Lung (tissue), 11 donors: ENCODE measurements at regions not wholly inside any gene's neighbourhood (a gene's known extent, or its start where the extent isn't known, plus 50 kb on each side); places are given as distances from the start of the nearest gene placed in this dataset.
A peak's percentile ranks its signal among the peaks of the same experiment; 100 is the strongest.

ENCODE experiments used
- ATAC-seq: fragments of 200-7000 bp; cut with Tn5 transposase; one replicate; pipeline ENCODE4 v1.9.1; 2020; ENCODE audit warnings: moderate number of reproducible peaks; ENCODE audit not compliant: insufficient read depth, low FRiP score
- DNase-seq, 3 donors: peaks; one replicate each; pipeline ENCODE4 v3.0.0-alpha.2; 2013 to 2017
- H3K27ac ChIP-seq, 2 donors: one replicate each; pipeline ENCODE4 v1.5.1; 2013; ENCODE audit warnings: mild to moderate bottlenecking in 2 of 2, moderate library complexity in 2 of 2, control low read depth in 1 of 2, inconsistent platforms in 1 of 2, low read depth in 1 of 2, low read length in 1 of 2
- H3K27me3 ChIP-seq, 3 donors: one replicate each; pipeline ENCODE4 v1.5.1; 2013; ENCODE audit warnings: low read length in 2 of 3; ENCODE audit not compliant: control insufficient read depth in 3 of 3, insufficient read depth in 3 of 3
- H3K36me3 ChIP-seq, 4 donors: one replicate each; pipeline ENCODE4 v1.5.1; 2013; ENCODE audit warnings: low read length in 4 of 4, mild to moderate bottlenecking in 1 of 4, moderate library complexity in 1 of 4; ENCODE audit not compliant: control insufficient read depth in 4 of 4, insufficient read depth in 4 of 4
- H3K4me1 ChIP-seq, 5 donors: one replicate each; pipeline ENCODE4 v1.5.1; 2013; ENCODE audit warnings: low read length in 5 of 5, mild to moderate bottlenecking in 2 of 5, moderate library complexity in 1 of 5; ENCODE audit not compliant: control insufficient read depth in 5 of 5, insufficient read depth in 5 of 5
- H3K4me3 ChIP-seq: one replicate; pipeline ENCODE4 v1.5.1; 2013; ENCODE audit warnings: mild to moderate bottlenecking, control low read depth, moderate library complexity
- H3K9ac ChIP-seq, 2 donors: one replicate each; pipeline ENCODE4 v1.5.1; 2013; ENCODE audit warnings: low read length in 2 of 2, control low read depth in 1 of 2; ENCODE audit not compliant: insufficient read depth in 1 of 2
- H3K9me3 ChIP-seq, 4 donors: one replicate each; pipeline ENCODE4 v1.5.1; 2013; ENCODE audit warnings: low read length in 3 of 4, mild to moderate bottlenecking in 1 of 4, moderate library complexity in 1 of 4; ENCODE audit not compliant: control insufficient read depth in 4 of 4, insufficient read depth in 3 of 4
- WGBS, 2 donors: extraction: QIAGEN DNeasy Blood & Tissue Kit; methylation state at CpG; one replicate each; pipeline ENCODE4 v1.1.7; 2013; 5-methylcytosine and 5-hydroxymethylcytosine counted together
- TF ChIP-seq, protein P1 (sequence below): IDR thresholded peaks from 2 replicates; pipeline ENCODE4 v1.5.1; 2012; ENCODE audit warnings: mild to moderate bottlenecking; ENCODE audit errors: control extremely low read depth, extremely low read depth
- donor health status: control.
- donor health status: control.
- donor health status: Bipolar disorder and iron deficiency.
- donor health status: healthy.
- donor health status: DM: yes; HTN: yes; CAD: no.

DNA sequence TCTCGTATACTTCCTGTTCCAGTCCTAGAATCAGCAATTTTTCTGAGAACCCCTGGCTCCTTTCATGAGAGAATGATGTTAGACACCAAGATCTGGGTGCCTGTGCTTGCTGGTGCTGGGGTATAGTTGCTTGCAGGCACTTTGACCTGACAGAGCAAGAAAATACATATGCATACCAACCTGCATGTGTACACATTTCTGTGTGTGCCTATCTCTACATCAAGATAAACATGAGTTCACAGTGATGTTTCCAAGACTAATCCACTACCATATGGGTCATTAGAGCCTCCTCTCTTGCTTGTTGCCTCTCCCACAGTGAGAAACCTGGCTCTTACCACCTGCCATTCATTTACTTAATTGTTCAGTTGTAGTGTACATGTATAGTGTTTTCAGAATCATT lies 229.1 kb upstream of the IGFBP3 start:
- no peaks in the 10 kb centered on the region for H3K27me3 ChIP-seq
- ATAC-seq: no peak
- TF ChIP-seq, protein P1, sequence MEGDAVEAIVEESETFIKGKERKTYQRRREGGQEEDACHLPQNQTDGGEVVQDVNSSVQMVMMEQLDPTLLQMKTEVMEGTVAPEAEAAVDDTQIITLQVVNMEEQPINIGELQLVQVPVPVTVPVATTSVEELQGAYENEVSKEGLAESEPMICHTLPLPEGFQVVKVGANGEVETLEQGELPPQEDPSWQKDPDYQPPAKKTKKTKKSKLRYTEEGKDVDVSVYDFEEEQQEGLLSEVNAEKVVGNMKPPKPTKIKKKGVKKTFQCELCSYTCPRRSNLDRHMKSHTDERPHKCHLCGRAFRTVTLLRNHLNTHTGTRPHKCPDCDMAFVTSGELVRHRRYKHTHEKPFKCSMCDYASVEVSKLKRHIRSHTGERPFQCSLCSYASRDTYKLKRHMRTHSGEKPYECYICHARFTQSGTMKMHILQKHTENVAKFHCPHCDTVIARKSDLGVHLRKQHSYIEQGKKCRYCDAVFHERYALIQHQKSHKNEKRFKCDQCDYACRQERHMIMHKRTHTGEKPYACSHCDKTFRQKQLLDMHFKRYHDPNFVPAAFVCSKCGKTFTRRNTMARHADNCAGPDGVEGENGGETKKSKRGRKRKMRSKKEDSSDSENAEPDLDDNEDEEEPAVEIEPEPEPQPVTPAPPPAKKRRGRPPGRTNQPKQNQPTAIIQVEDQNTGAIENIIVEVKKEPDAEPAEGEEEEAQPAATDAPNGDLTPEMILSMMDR: no peak
- H3K9ac ChIP-seq: no peak overlapping the region
- H3K4me3 ChIP-seq: no peak overlapping the region
- 79% methylated on average over 1 of the region's 1 CpG for WGBS, 2 donors
- no peaks in the 10 kb centered on the region for H3K9me3 ChIP-seq
- no peak overlapping the region for H3K27ac ChIP-seq
- H3K36me3 ChIP-seq: no peaks in the 10 kb centered on the region
- no peaks in the 10 kb centered on the region for H3K4me1 ChIP-seq
- no peak for DNase-seq

DNA sequence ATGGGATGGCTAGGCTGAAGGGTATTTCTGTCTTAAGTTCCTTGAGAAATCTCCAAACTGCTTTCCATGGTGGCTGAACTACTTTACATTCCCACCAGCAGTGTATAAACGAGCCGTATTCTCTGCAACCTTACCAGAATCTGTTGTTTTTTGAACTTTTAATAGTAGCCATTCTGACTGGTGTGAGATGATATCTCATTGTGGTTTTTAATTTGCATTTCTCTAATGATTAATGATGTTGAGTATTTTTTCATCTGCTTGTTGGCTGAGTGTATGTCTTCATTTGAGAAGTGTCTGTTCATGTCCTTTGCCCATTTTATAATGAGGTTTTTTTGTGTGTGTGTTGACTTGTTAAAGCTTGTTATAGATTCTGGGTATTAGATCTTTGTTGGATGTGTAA lies 226.8 kb upstream of the IGFBP3 start:
- 94% methylated on average over 2 of the region's 2 CpGs for WGBS, 2 donors
- Histone ChIP-seq H3K36me3 (no peaks in the 10 kb centered on the region), H3K27ac (no peak overlapping the region), H3K27me3 (no peaks in the 10 kb centered on the region), H3K4me1 (peaks cover 0 to 4% (median 0%) of the 10 kb centered on the region in 5 donors), H3K4me3 (no peak overlapping the region), H3K9ac (no peak overlapping the region), H3K9me3 (no peaks in the 10 kb centered on the region)
- DNase-seq: no peak
- TF ChIP-seq, protein P1: no peak
- no peak for ATAC-seq

DNA sequence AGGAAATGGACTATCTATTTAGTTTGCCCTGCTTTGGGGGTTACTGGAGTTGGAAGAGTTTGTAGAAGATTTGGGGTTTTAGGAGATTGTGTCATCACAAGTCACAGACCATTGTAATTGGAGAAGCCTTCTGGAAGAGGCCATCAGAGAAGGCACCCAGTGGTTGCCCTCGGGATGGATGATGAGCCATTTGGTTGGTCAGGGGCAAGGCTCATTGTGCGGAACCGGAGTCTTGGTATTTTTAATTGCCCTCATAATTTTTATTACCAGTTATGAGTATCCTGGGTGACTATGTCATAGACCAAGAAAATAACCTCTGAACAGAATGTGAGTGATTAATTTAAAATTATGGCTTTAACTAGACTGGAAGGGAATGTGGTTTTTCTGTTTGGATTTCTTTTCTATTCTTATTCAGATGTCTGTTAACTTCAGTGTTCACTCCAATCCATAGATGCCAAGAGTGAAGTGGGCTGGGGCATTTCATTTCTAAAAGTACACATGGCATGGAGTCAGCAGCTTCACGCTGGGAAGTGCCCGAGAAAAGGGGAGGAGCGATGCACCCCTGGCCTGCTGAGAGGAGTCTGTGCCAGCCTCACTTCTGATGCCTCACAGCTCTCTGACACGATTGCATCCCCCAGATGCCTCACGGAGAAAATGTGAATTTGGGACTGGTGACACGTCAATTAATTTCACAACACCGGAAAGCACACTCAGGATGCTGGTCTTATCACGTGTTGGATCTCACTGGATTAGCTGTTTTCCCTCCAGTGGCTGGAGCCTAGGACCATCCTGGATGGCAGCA lies 225.6 kb upstream of the IGFBP3 start:
- H3K27me3 ChIP-seq: no peaks in the 10 kb centered on the region
- H3K27ac ChIP-seq: no peak overlapping the region
- no peak overlapping the region for H3K9ac ChIP-seq
- H3K36me3 ChIP-seq: no peaks in the 10 kb centered on the region
- WGBS, 2 donors: 60 to 67% methylated on average over 11 of the region's 11 CpGs
- peaks cover 0 to 4% (median 0%) of the 10 kb centered on the region in 5 donors for H3K4me1 ChIP-seq
- no peak for ATAC-seq
- DNase-seq: peak in 2 of 3 donors; percentile 31 to 36
- H3K9me3 ChIP-seq: no peaks in the 10 kb centered on the region
- no peak overlapping the region for H3K4me3 ChIP-seq
- TF ChIP-seq, protein P1: no peak

DNA sequence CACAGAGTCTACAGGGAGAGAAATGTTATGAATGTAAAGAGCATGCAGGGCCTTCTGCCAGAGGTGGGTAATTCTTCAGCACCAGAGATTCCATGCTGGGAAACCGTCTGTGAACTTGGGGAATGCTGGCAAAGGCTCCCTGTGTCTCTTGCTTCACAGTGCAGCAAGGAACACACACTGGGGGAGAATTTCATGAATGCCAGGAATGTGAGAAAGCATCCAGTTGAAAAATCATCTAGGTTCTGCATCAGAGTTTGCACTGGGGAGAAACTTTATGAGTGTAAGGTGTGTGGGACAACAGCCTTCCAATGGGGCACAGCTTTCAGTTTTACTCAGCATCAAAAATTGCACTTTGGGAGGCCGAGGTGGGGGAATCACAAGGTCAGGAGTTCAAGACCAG lies 224.3 kb upstream of the IGFBP3 start:
- H3K4me3 ChIP-seq: no peak overlapping the region
- TF ChIP-seq, protein P1: no peak
- H3K27me3 ChIP-seq: no peaks in the 10 kb centered on the region
- peaks cover 0 to 4% (median 0%) of the 10 kb centered on the region in 5 donors for H3K4me1 ChIP-seq
- WGBS, 2 donors: 35 to 64% methylated on average over 2 of the region's 2 CpGs
- no peaks in the 10 kb centered on the region for H3K36me3 ChIP-seq
- DNase-seq: peak; percentile 48 to 65 (median 62)
- ATAC-seq: peak; percentile 79
- H3K9ac ChIP-seq: no peak overlapping the region
- no peak overlapping the region for H3K27ac ChIP-seq
- no peaks in the 10 kb centered on the region for H3K9me3 ChIP-seq
